Middle frontal gyrus (tissue), 1 donor: ENCODE measurements at regions not wholly inside any gene's neighbourhood (a gene's known extent, or its start where the extent isn't known, plus 50 kb on each side); places are given as distances from the start of the nearest gene placed in this dataset.
"Not testable (repeated sequence)": the region's sequence is repeated elsewhere in the genome, so short reads cannot be mapped to it uniquely, and the experiment has no call there.

Source experiments
- DNase-seq: peaks from one replicate; pipeline ENCODE4 v3.0.0-alpha.2; 2015; ENCODE audit warnings: low spot score; ENCODE audit errors: extremely low spot score

GRCh38 chr21:35477622-35478021 lies 428.5 kb upstream of the RUNX1 start:
- no peak for DNase-seq

DNA sequence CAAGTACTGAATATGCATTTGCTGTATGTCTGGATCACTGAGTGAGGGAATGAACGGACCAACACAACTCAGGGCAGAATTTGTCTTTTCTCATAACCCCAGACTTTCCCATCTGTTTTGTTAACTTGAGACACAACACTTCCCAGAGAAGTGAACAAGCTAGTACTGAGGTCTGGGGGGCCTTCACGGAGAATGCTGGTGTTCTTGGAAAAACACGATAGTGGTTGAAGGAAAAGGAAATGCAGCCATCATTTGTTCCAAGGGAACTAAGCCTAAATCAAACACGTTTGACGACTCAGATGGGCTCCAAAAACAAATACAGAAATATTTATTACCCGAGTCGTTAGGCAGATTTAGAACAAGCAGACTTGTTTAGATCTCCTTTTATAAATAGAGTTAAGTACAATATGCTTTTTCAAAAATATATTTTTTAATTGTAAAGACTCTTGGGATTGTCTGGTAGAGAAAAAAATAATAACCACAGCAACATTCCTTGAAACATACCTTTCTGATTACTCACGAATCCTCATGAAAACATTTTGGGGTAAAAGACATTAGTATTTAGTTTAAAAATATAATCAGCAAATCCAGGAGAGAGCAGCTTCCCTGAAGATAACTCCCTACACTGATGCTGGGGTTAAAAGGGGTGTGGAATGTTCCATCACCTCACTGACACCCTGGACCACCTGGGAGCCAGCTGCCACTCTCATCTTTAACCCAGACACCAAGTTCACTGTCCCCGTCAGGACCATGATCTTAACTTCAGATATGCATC lies 427.7 kb upstream of the RUNX1 start:
- DNase-seq: no peak

DNA sequence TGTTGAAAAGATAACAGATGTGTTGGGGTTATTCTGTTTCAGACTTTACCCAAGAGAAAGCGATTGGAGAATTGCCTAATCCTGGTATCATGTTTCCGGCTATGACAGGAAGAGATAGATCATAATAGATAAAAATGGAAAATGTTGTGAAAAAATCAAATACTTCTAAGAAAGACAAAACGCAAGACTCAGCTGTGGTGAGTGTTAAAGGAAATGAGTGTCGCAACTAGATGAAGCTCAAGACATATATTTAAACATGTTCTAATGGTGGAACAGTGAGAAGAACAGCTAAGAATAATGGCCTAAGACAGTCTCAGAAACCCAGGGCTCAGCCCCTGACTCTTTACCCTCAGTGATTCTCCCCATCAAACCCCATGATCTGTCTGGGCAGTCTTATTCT lies 426.7 kb upstream of the RUNX1 start:
- no peak for DNase-seq

DNA sequence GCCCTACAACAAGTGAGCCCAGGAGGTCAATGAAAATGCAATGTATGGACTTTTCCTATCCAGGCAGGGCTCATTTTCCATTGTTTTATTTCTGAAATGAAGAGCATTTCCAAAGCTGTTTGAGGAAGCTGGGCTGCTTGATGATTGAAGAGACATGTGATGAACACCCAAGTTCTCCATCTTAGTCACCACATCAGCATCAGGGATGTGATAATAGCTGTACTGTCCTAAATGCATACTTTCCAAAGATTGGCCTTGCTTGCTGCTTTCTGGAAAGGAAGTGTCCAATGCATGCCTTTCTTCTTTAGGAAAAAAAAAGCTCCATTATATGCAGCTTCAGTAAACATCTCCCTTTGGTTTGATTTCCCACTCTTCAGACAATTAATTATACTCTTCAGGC lies 425.9 kb upstream of the RUNX1 start:
- DNase-seq: no peak

GRCh38 chr21:35473496-35473895 lies 424.4 kb upstream of the RUNX1 start:
- no peak for DNase-seq

GRCh38 chr21:35470522-35470921 lies 421.4 kb upstream of the RUNX1 start:
- no peak for DNase-seq

DNA sequence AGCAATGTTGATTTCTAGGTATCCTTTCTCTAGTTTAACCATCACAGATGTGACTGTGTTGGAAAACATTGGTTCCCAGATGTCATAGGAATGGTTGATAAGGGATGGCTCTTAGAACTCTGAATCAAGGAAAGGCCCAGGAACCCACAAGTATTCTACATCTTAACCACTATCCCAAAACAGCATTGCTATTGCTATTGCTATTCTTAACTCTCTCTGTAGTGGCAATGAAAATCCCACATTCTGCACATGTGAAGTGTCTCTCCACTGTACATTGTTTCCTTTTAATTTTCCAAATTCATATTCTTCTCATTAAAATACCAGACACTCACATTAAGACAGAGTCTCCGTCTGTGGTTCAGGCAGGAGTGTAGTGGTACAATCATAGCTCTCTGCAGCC lies 420.4 kb upstream of the RUNX1 start:
- no peak for DNase-seq

DNA sequence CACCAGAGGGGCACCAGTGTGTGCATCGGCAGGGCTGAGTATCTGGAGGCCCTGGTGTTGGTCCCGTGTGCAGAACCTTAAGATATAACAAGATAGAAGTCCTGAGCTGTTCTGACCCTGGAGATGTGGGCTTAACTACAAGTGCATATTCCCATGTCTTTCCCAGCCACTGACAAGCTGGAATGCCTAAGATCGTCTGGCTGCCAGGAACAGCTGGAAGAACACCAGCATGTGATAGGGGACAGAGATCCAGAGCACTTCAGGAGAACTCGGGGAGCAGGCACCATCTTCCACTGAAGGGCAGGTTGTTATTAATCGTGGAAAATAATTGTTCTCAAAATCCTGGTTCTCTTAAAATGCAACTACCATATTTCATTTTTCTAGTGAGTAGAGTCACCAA lies 419.9 kb upstream of the RUNX1 start:
- DNase-seq: no peak

- DNase-seq: no peak
Measured at GRCh38 chr21:35467566-35467965, 418.5 kb upstream of the RUNX1 start.

- DNase-seq: not testable (repeated sequence)
Measured at GRCh38 chr21:35466681-35467080, 417.6 kb upstream of the RUNX1 start.

- DNase-seq: no peak
Measured at GRCh38 chr21:35465741-35466140, 416.6 kb upstream of the RUNX1 start.

GRCh38 chr21:35461700-35462099 lies 412.6 kb upstream of the RUNX1 start:
- no peak for DNase-seq

- no peak for DNase-seq
Measured at GRCh38 chr21:35460441-35460840, 411.3 kb upstream of the RUNX1 start.

- DNase-seq: no peak
Measured at GRCh38 chr21:35458405-35458804, 409.3 kb upstream of the RUNX1 start.

- no peak for DNase-seq
Measured at GRCh38 chr21:35457097-35457804, 408.1 kb upstream of the RUNX1 start.

DNA sequence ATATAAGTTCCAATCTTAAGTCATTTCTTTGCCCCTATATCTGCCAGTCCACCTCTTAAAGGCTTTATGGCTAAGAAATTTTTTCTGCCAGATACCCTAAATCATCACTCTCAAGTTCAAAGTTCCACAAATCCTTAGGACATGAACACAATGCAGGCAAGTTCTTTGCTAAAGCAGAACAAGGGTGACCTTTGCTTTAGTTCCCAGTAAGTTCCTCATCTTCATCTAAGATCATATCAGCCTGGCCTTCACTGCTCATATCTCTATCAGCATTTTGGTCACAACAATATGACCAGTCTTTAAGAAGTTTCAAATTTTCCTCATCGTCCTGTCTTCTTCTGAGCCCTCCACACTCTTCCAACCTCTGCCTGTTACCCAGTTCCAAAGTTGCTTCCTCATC lies 402.2 kb upstream of the RUNX1 start:
- DNase-seq: no peak

DNA sequence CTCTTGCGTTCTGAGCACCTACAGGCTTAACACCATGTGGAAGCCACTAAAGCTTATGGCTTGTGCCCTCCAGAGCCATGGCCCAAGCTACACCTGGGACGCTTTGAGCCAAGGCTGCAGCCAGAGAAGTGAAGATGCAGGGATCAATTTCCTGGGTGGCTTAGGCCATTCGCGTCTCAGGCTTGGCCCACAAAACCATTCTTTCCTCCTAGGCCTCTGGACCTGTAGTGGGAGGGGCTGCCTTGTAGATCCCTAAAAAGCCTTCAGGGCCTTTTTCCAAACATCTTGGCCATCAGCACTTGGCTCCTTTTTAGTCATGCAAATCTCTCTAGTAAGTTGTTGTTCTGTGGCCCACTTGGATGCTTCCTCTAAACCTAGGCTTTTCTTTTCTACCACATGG lies 401.7 kb upstream of the RUNX1 start:
- DNase-seq: no peak

DNA sequence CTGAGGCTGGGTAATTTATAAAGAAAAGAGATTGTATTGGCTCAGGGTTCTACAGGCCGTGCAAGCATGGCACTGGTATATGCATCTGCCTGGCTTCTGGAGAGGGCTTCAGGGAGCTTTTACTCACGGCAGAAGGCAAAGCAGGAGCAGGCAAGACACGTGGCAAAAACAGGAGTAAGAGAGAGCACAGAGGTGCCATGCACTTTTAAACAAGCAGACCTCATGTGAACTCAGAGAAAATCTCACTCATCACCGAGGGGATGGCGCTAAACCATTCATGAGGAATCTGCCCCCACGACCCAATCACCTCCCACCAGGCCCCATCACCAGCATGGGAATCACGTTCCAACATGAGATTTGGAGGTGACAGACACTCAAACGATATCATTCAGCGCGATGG lies 400.7 kb upstream of the RUNX1 start:
- no peak for DNase-seq

DNA sequence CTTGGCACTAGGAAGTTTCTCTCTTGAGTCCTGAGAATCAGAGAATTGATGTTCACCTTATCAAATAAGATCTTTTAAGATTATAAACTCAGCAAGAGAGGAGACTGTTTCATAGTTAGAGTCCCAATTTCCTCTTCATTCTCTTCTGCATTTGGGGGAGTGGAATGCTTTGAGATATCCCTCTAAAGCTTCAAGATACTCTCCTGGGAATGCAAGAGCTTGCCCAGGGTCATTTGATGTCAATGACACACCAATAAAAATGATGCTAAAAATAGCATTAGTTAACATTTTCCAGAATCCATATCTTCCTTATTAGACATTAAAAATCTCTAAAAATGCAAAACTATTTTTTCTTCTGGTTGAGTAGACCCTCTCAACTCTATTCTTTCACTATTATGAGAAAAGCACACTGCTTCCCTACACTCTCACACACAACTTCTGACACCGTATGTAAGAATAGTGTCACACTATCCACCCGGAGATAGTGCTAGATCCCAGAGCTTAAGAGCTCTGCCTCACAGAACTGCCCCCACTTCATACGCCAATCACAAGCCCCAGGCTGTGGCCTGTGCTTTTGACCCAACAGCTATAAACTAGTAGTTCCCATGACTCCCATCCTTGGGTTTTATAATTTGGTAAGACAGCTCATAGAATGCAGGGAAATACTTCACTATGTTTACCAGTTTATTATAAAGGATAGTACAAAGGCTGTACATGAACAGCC lies 399.9 kb upstream of the RUNX1 start:
- no peak for DNase-seq

DNA sequence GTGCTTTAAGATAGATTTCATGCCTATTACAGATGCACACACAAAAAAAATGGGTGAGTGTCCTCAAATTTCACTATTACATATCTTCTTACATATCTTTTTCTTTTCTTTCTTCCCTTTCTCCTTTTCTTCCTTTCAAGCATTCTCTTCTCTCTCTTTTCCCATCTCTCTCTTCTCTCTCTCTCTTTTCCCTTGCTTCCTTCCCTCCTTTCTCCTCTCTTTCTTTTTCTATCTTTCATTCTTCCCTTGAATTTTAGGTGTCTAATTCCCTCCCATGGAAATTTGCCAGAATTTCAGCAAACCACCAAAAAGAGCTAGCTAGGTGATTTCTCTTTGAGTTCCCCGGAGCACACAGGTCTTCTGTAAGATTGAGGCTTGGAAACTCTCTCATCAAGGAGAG lies 395.3 kb upstream of the RUNX1 start:
- DNase-seq: no peak

- no peak for DNase-seq
Measured at GRCh38 chr21:35441868-35442582, 392.9 kb upstream of the RUNX1 start.
